ENCODE measurements at regions not wholly inside any gene's neighbourhood (a gene's known extent, or its start where the extent isn't known, plus 50 kb on each side); places are given as distances from the start of the nearest gene placed in this dataset.

DNA sequence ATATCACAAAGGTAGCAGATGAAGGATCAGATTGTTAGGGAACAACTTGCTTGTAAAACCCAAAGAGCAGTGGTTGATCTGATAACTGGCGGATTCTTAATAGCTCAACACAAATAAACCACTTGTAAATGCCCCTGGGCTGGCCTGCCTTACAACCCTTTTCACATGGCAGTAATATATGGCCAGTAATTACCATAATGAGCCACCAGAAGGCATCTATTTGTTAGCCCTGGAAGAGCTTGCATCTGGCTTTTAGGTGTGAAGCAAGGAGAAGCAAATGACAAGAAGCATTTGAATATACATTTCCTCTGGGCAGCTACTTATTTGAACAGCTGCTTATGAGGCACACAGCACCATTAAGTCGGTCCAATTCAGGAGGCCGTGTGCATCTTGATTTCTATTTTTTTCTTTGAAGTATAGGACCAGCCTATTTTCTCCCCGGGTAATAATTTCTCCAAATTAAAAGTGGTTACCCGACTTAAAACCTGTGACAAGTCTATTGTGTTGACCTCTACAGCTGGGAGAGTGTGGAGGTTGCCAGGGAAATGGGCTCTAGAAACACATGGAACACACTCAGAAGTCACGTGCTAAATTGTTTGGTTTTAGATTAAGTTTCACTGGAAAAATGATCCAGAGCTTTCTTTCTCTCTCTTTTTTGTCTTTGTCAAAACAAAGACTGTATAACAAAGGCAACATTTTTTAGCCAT, 113.4 kb downstream of the SEM1 start:
- peak; percentile 34 for DNase-seq (ENCODE audit: low read depth)
- TF ChIP-seq, protein P1, sequence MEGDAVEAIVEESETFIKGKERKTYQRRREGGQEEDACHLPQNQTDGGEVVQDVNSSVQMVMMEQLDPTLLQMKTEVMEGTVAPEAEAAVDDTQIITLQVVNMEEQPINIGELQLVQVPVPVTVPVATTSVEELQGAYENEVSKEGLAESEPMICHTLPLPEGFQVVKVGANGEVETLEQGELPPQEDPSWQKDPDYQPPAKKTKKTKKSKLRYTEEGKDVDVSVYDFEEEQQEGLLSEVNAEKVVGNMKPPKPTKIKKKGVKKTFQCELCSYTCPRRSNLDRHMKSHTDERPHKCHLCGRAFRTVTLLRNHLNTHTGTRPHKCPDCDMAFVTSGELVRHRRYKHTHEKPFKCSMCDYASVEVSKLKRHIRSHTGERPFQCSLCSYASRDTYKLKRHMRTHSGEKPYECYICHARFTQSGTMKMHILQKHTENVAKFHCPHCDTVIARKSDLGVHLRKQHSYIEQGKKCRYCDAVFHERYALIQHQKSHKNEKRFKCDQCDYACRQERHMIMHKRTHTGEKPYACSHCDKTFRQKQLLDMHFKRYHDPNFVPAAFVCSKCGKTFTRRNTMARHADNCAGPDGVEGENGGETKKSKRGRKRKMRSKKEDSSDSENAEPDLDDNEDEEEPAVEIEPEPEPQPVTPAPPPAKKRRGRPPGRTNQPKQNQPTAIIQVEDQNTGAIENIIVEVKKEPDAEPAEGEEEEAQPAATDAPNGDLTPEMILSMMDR (IDR thresholded peaks at IDR 0.05; ENCODE audit: low read depth, low read length), result no peak
- TF ChIP-seq POLR2A (IDR thresholded peaks at IDR 0.05; ENCODE audit: extremely low read depth, insufficient read length) (no peak), MAX (IDR thresholded peaks at IDR 0.05; ENCODE audit: low read depth, low read length) (no peak), MYC (IDR thresholded peaks at IDR 0.05; ENCODE audit: low read depth, low read length) (no peak)
- H3K4me3 ChIP-seq (ENCODE audit: low read depth, low read length), result no peak overlapping the region

DNA sequence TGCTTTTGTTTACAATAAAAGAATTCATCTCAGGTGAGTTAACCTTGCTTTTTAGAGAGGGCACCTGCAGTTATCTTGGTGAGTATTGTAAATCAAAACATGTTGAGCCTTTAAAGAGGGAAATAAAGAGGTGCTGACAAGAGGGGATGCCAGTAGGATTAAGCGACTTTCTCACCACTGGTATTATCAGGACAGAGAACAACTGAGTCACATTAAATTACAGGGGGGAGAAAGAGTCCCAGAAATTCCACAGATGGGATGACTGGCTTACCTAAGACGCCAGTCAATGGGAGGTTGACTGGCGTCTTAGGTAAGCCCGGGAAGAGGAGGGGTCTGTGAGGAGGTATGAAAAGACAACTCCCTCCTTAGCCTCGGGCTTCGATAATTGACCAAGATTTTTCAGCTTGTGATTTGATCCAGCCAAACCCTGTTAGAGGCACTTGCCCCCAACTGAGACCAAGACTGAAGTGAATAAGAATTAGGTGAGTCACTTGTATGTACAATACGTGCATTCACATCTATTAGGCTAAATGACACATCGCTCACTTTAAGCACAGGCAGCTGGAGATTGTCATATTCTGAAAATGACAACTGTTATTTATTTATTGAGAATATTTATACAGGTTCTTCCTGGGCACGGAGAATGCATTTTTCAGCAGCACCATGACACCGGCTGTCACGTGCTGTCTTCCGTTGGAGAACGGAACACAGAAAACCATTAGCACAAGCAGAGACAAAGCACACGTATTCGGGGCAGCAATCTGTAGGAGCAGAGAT, 117.6 kb downstream of the SEM1 start:
- H3K4me3 ChIP-seq (ENCODE audit: low read depth, low read length), result no peak overlapping the region
- TF ChIP-seq, protein P1 (IDR thresholded peaks at IDR 0.05; ENCODE audit: low read depth, low read length), result no peak
- TF ChIP-seq POLR2A (IDR thresholded peaks at IDR 0.05; ENCODE audit: extremely low read depth, insufficient read length) (no peak), MYC (IDR thresholded peaks at IDR 0.05; ENCODE audit: low read depth, low read length) (no peak), MAX (IDR thresholded peaks at IDR 0.05; ENCODE audit: low read depth, low read length) (no peak)
- DNase-seq (ENCODE audit: low read depth), result no peak

- no peak for TF ChIP-seq MYC (IDR thresholded peaks at IDR 0.05; ENCODE audit: low read depth, low read length)
- TF ChIP-seq POLR2A (IDR thresholded peaks at IDR 0.05; ENCODE audit: extremely low read depth, insufficient read length), result no peak
- TF ChIP-seq, protein P1 (IDR thresholded peaks at IDR 0.05; ENCODE audit: low read depth, low read length), result no peak
- no peak for TF ChIP-seq MAX (IDR thresholded peaks at IDR 0.05; ENCODE audit: low read depth, low read length)
- no peak overlapping the region for H3K4me3 ChIP-seq (ENCODE audit: low read depth, low read length)
- no peak for DNase-seq (ENCODE audit: low read depth)
These were observed 118.3 kb downstream of the SEM1 start for GRCh38 chr7:96591159-96591899.

DNA sequence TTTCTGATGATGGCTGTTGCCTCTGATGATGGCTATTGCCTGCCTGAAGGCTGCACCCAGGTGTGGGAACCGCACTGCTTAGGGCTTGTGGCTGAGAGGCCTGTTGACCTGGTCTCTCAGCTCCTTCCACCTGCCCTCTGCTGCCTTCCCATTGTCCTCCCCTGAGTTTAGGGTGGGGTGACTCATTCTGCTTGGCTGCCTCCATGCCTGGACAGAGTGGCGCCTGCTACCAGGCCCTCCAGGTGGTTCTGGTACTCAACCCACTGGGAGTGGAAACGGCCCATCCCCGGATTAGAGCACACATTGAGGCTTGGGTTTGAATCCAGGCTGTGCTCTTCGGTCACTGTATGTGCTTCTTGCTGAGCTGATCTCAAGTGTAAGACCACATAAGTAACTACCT, 120.6 kb downstream of the SEM1 start:
- DNase-seq (ENCODE audit: low read depth), result no peak
- H3K4me3 ChIP-seq (ENCODE audit: low read depth, low read length), result no peak overlapping the region
- TF ChIP-seq, protein P1 (IDR thresholded peaks at IDR 0.05; ENCODE audit: low read depth, low read length), result no peak
- TF ChIP-seq MAX (IDR thresholded peaks at IDR 0.05; ENCODE audit: low read depth, low read length) (no peak), MYC (IDR thresholded peaks at IDR 0.05; ENCODE audit: low read depth, low read length) (no peak)

GRCh38 chr7:96579119-96579518, 130.5 kb downstream of the SEM1 start:
- no peak for DNase-seq (ENCODE audit: low read depth)
- TF ChIP-seq POLR2A (IDR thresholded peaks at IDR 0.05; ENCODE audit: extremely low read depth, insufficient read length) (no peak), MAX (IDR thresholded peaks at IDR 0.05; ENCODE audit: low read depth, low read length) (no peak), MYC (IDR thresholded peaks at IDR 0.05; ENCODE audit: low read depth, low read length) (no peak)
- TF ChIP-seq, protein P1 (IDR thresholded peaks at IDR 0.05; ENCODE audit: low read depth, low read length), result no peak
- H3K4me3 ChIP-seq (ENCODE audit: low read depth, low read length), result no peak overlapping the region

All from NB4 (cell line).